ENCODE measurements at regions not wholly inside any gene's neighbourhood (a gene's known extent, or its start where the extent isn't known, plus 50 kb on each side); places are given as distances from the start of the nearest gene placed in this dataset.

GRCh38 chr20:56831795-56832194 is 202.7 kb downstream of the TFAP2C start:
- TF ChIP-seq CTCF (conservative IDR thresholded peaks at IDR 0.05; ENCODE audit: low read length) (no peak), EZH2phosphoT487 (IDR thresholded peaks at IDR 0.05; ENCODE audit: borderline replicate concordance, low read depth, low read length) (no peak)

All from OCI-LY7 (cell line).